ENCODE measurements at regions not wholly inside any gene's neighbourhood (a gene's known extent, or its start where the extent isn't known, plus 50 kb on each side); places are given as distances from the start of the nearest gene placed in this dataset.
"Not testable (repeated sequence)": the region's sequence is repeated elsewhere in the genome, so short reads cannot be mapped to it uniquely, and the experiment has no call there.

GRCh38 chr2:87076253-87077123, 54.8 kb upstream of the PLGLB1 start:
- RAD21 ChIA-PET (ENCODE audit: low non-redundant PET in 1 of 2, low total read pairs in 2 of 2, uncharacterized antibody in 2 of 2, unreplicated experiment in 2 of 2); H3K27me3 ChIP-seq (ENCODE audit: insufficient read depth, low read length); POLR2A ChIA-PET; H3K4me1 ChIP-seq (ENCODE audit: control insufficient read depth in 1 of 2, insufficient read depth in 2 of 2, low read length in 2 of 2); H4K20me1 ChIP-seq (ENCODE audit: insufficient read depth); CTCF ChIA-PET; H3K36me3 ChIP-seq (ENCODE audit: control insufficient read depth in 1 of 2, insufficient read depth in 2 of 2, low read length in 2 of 2); intact Hi-C loops (cut with micrococcal nuclease); BruUV-seq (replicated peaks); H2AFZ ChIP-seq (ENCODE audit: low read depth, low read length, poor library complexity, severe bottlenecking); H3K9me3 ChIP-seq (ENCODE audit: control insufficient read depth in 1 of 2, insufficient read depth in 1 of 2, low read depth in 1 of 2, low read length in 2 of 2); H3K9me2 ChIP-seq (ENCODE audit: insufficient read depth): not testable (repeated sequence)
- H3K9ac ChIP-seq (ENCODE audit: low read length), result peak overlapping the region; percentile 65
- H3K27ac ChIP-seq (ENCODE audit: low read depth, low read length), result peak overlapping the region; percentile 84
- peak overlapping the region; percentile 57 for H3K4me2 ChIP-seq (ENCODE audit: low read length)
- TF ChIP-seq MAX (IDR thresholded peaks at IDR 0.05) (peak; percentile 73), POLR2AphosphoS5 (IDR thresholded peaks at IDR 0.05; ENCODE audit: low read depth, low read length) (peak; percentile 75), JUND (IDR thresholded peaks at IDR 0.05) (peak; percentile 43; the same call in 1 of the 2 replicates), SP1 (IDR thresholded peaks at IDR 0.05; ENCODE audit: low read depth) (peak; percentile 66), CBX3 (IDR thresholded peaks at IDR 0.05; ENCODE audit: low read depth) (peak; percentile 53; the same call in 1 of the 2 replicates), EGR1 (IDR thresholded peaks at IDR 0.05; ENCODE audit: low read depth) (0 out of 2 replicates have a peak, but pooled peaks have one; percentile 24), POLR2A (IDR thresholded peaks at IDR 0.05; ENCODE audit: borderline replicate concordance, extremely low read depth, insufficient read depth, insufficient read length) (peak; percentile 29)
- ATAC-seq, result peak; percentile 94
- peak overlapping the region; percentile 50 to 59 for H3K4me3 ChIP-seq (replicated peaks in 1 of 2; ENCODE audit: low read depth in 1 of 2, low read length in 2 of 2)
- DNase-seq (ENCODE audit: low read depth, low spot score), result peak; percentile 68
- H3K79me2 ChIP-seq (ENCODE audit: insufficient read depth, low read length), result peaks cover 13% of the 10 kb centered on the region

GRCh38 chr2:87077124-87077446, 55.4 kb upstream of the PLGLB1 start:
- H2AFZ ChIP-seq (ENCODE audit: low read depth, low read length, poor library complexity, severe bottlenecking); H3K9me3 ChIP-seq (ENCODE audit: control insufficient read depth in 1 of 2, insufficient read depth in 1 of 2, low read depth in 1 of 2, low read length in 2 of 2); RAD21 ChIA-PET (ENCODE audit: low non-redundant PET in 1 of 2, low total read pairs in 2 of 2, uncharacterized antibody in 2 of 2, unreplicated experiment in 2 of 2); CTCF ChIA-PET; ATAC-seq; H3K4me1 ChIP-seq (ENCODE audit: control insufficient read depth in 1 of 2, insufficient read depth in 2 of 2, low read length in 2 of 2); intact Hi-C loops (cut with micrococcal nuclease); H3K36me3 ChIP-seq (ENCODE audit: control insufficient read depth in 1 of 2, insufficient read depth in 2 of 2, low read length in 2 of 2); H3K9ac ChIP-seq (ENCODE audit: low read length); POLR2A ChIA-PET; H3K9me2 ChIP-seq (ENCODE audit: insufficient read depth); H4K20me1 ChIP-seq (ENCODE audit: insufficient read depth); H3K27me3 ChIP-seq (ENCODE audit: insufficient read depth, low read length); DNase-seq (ENCODE audit: low read depth, low spot score): not testable (repeated sequence)
- peak overlapping the region; percentile 84 for H3K27ac ChIP-seq (ENCODE audit: low read depth, low read length)
- H3K79me2 ChIP-seq (ENCODE audit: insufficient read depth, low read length), result peaks cover 13% of the 10 kb centered on the region
- H3K4me2 ChIP-seq (ENCODE audit: low read length), result peak overlapping the region; percentile 57
- TSS peak; percentile 97 for BruUV-seq (replicated peaks)
- peak overlapping the region; percentile 44 to 50 for H3K4me3 ChIP-seq (replicated peaks in 1 of 2; ENCODE audit: low read depth in 1 of 2, low read length in 2 of 2)

GRCh38 chr2:87081727-87082126, 60.1 kb upstream of the PLGLB1 start:
- RAD21 ChIA-PET (ENCODE audit: low non-redundant PET in 1 of 2, low total read pairs in 2 of 2, uncharacterized antibody in 2 of 2, unreplicated experiment in 2 of 2); H4K20me1 ChIP-seq (ENCODE audit: insufficient read depth); H3K27ac ChIP-seq (ENCODE audit: low read depth, low read length); H2AFZ ChIP-seq (ENCODE audit: low read depth, low read length, poor library complexity, severe bottlenecking); H3K4me3 ChIP-seq (replicated peaks in 1 of 2; ENCODE audit: low read depth in 1 of 2, low read length in 2 of 2); H3K27me3 ChIP-seq (ENCODE audit: insufficient read depth, low read length); H3K4me1 ChIP-seq (ENCODE audit: control insufficient read depth in 1 of 2, insufficient read depth in 2 of 2, low read length in 2 of 2); BruUV-seq (replicated peaks); H3K9me2 ChIP-seq (ENCODE audit: insufficient read depth); H3K36me3 ChIP-seq (ENCODE audit: control insufficient read depth in 1 of 2, insufficient read depth in 2 of 2, low read length in 2 of 2); CTCF ChIA-PET; DNase-seq (ENCODE audit: low read depth, low spot score); H3K4me2 ChIP-seq (ENCODE audit: low read length); intact Hi-C loops (cut with micrococcal nuclease); H3K79me2 ChIP-seq (ENCODE audit: insufficient read depth, low read length); H3K9ac ChIP-seq (ENCODE audit: low read length); H3K9me3 ChIP-seq (ENCODE audit: control insufficient read depth in 1 of 2, insufficient read depth in 1 of 2, low read depth in 1 of 2, low read length in 2 of 2); ATAC-seq; POLR2A ChIA-PET: not testable (repeated sequence)

- H2AFZ ChIP-seq (ENCODE audit: low read depth, low read length, poor library complexity, severe bottlenecking); ATAC-seq; H3K9me3 ChIP-seq (ENCODE audit: control insufficient read depth in 1 of 2, insufficient read depth in 1 of 2, low read depth in 1 of 2, low read length in 2 of 2); H3K36me3 ChIP-seq (ENCODE audit: control insufficient read depth in 1 of 2, insufficient read depth in 2 of 2, low read length in 2 of 2); H3K79me2 ChIP-seq (ENCODE audit: insufficient read depth, low read length); RAD21 ChIA-PET (ENCODE audit: low non-redundant PET in 1 of 2, low total read pairs in 2 of 2, uncharacterized antibody in 2 of 2, unreplicated experiment in 2 of 2); POLR2A ChIA-PET; H3K27ac ChIP-seq (ENCODE audit: low read depth, low read length); H3K4me3 ChIP-seq (replicated peaks in 1 of 2; ENCODE audit: low read depth in 1 of 2, low read length in 2 of 2); H3K4me1 ChIP-seq (ENCODE audit: control insufficient read depth in 1 of 2, insufficient read depth in 2 of 2, low read length in 2 of 2); H3K4me2 ChIP-seq (ENCODE audit: low read length); CTCF ChIA-PET; BruUV-seq (replicated peaks); DNase-seq (ENCODE audit: low read depth, low spot score); intact Hi-C loops (cut with micrococcal nuclease); H3K9me2 ChIP-seq (ENCODE audit: insufficient read depth); H3K27me3 ChIP-seq (ENCODE audit: insufficient read depth, low read length); H3K9ac ChIP-seq (ENCODE audit: low read length); H4K20me1 ChIP-seq (ENCODE audit: insufficient read depth): not testable (repeated sequence)
Observed at GRCh38 chr2:87088079-87088478, 66.4 kb upstream of the PLGLB1 start.
